ENCODE measurements at regions not wholly inside any gene's neighbourhood (a gene's known extent, or its start where the extent isn't known, plus 50 kb on each side); places are given as distances from the start of the nearest gene placed in this dataset.

DNA sequence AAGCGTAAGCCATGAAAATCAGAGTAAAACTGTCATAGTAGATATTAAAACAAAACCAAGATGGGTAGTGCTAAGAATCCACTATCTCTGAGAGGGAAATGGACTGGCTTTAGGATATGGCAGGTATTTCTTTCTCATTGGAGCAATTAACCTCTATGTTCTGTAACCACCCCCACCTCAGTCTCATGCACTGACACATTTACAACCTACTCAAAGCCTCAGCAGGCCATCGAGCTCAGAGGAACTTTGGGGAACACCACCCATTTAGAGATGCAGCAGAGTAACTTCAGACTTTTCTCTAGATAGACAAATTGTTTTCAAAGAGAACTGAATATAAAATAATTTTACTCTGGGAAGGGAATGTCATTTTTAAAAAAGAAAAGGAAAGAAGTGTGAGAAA lies 615.8 kb upstream of the ZFHX3 start:
- no peak for DNase-seq

DNA sequence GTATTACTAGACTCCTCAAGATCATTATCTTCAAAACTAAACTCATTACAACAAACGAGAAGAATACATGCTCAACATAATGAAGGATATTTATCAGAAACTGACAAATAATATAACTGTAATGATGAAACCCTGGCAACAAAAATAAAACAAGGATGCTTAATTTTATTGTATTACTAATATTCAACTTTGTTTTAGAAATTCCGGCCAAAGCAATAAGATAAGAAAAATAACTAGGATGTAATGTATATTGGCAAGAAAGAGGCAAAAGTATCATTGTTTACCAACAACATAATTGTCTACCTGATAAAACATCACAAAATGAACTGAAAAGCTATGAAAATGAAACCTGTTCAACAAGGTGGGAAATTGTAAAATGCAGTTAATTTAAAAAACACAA lies 588.3 kb upstream of the ZFHX3 start:
- no peak for DNase-seq

DNA sequence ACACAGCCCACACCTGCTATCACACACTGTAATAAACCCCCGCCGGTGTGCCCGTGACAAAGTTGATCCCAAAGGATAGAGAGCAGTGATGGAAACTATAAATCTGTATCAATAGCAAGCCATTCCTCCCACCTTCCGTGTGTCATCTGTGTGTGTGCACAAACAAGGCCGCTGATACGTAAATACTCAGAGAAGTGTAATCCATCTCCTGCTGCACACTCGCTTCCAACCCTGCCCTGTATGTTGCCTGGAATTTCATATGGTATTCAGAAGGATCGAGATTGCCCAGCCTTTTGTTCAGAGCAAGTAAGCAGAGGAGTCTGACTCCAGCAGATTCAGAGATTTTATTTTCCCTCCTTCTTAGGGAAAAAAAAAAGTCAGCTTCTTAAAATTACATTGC lies 581.1 kb upstream of the ZFHX3 start:
- no peak for DNase-seq

DNA sequence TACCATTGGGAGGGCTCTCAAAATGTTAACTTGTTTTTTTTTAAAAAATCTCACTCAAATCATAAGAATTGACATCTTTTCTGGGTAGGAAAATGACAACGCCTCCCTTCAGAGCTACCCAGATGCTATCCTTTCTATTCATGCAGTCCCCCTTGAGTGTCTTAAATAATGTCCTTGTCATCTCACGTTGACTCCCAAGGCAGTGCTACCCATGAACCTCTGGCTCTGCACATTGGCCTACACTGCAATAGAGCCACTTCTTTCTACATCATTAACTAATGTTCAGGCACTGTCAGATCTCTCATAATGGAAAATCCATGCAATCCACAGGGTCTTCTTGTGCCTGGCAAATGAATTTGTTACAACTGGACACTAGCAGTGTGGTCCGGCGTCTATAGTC lies 569.8 kb upstream of the ZFHX3 start:
- no peak for DNase-seq

DNA sequence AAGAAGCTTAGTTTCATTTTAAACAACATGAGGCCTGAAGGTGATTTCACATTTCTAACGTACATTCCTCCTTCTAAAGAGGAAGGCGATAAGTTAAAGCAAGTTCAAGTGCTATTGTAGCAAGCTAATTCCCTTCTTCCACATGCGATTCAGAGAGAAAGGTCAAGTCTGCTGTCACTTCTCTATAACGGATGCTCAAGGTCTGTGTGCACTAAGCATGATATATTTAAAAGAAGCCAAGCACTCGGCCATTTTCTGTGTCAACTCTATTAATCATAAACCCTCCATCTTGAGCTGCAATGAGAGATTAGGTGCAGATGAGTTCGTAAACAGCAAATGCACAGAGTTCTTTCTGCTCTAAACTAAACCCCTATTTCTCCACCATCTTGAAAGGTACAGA lies 568.8 kb upstream of the ZFHX3 start:
- no peak for DNase-seq

DNA sequence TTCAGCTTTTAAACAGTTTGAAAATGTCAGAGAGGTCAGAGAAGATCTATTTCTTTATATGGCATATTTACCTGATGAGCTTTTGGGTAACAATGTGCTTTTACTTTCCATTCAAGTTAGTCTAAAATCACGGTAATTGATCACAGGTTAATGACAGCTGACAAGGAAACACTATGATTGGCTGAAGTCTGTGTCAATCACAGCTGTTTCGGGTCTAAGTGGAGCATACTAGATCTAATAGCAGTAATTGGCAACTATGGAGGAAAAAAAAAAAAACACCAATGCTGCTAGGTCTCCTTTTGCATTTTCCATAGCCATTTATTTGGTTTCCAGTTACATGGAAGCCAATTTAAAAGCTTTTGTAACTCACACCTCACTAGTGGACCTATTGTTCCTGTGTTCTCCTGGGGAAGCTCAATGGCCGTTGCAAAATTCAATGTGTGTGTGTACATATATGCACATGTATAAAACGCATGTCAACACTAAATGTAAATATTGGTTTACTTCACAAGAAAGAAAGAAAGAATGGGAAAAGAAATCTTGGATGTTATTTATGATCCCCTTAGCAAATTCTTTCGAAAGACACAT lies 568.3 kb upstream of the ZFHX3 start:
- no peak for DNase-seq

DNA sequence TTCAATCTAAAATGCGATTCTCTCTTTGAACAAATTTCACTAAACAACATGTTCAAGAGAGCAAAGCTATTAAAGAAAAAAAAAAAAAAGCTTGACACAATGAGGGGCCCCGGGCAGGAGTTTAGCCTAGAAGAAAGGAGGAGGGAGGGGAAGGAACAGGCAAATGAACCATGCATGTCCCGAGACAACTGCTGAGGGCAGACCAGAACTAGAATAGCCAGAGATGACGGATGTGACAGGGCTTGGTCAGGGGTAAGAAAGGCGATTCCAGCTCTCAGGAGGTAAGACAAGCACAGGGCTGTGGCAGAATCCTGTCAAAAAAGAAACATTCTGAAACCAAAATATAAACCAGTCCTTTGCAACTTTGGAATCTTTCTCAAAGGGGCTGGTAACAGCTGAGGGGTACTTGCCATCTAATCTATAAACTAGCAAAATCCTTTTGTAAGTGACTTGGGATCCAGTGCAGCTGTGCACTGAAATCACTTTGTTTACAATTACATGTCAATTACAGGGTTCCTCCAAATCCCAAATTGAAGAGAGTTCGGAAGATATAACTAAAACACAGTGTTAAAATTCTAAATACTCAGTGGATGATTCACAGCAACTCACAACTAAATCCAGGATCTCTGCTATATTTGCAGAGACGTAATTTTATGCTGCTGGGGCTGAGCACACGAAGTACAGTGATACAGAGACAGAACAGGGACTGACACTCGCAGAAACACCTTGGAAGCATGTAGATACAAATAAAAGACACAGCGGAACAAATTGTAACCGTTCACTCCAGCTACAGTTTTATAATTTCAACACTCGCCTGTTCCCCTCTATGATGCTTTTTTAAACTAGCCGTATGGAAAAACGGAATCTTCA lies 567.4 kb upstream of the ZFHX3 start:
- no peak for DNase-seq

DNA sequence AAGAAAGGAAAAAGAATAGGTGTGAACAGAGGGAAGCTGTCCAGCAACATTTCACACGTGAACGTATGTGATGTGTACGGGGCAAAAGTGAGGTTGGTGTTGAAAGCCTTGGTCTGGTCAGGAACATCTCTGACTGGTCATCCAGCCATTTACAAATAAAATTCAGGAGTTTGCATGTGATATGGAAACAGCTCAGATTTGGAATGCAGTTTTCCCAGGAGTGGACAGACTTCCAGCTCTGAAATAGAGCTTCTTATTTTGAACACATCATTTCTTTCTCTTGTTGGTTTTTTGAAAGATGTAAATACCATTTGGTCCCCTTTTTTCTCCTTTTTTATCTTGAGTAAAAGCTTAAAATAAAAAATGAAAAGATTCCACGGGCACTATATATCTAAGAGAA lies 566.2 kb upstream of the ZFHX3 start:
- DNase-seq: no peak

DNA sequence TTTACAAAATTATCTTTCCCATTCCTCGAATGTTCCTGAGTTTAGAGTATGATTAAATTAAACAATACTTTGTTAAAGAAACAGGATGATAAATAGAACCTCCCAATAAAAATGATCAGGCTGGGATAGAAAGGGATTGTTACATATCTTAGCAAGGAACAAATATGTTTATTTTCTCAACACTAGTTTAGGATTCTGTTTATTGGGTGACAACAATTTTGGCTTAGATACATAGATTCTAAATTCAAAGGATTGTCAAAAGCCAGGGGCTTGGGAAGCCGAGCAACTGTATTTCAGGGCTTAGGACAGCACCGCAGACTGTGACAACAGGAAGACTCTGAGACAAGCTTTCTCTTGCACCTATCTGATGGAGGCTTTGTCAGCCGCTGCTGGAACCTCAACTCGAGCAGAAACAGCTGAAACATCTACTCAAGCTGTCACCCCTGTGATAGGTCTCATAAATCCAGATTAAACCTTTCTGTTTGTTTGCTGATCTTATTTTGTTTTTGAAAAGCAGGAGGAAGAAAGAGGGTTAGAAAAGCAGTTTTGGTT lies 562.8 kb upstream of the ZFHX3 start:
- no peak for DNase-seq

DNA sequence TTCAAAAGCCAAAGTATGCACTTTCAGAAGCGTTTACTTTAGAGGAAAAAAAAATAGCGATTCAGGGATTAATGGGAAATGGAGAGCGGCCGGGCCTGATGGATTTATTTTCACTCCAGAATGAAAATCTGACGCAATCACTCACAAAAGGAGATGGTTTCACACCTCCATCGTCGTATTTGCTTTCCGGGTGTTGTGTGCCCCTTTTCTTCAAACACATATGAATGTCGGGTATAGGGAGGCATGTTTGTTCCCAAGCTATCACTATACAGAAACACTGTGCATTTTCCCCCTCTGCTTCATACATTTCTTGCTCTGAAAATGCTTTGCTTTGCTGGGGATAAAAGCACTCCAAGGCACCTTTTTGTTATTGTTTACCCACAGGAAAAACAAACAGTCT lies 562.2 kb upstream of the ZFHX3 start:
- no peak for DNase-seq

DNA sequence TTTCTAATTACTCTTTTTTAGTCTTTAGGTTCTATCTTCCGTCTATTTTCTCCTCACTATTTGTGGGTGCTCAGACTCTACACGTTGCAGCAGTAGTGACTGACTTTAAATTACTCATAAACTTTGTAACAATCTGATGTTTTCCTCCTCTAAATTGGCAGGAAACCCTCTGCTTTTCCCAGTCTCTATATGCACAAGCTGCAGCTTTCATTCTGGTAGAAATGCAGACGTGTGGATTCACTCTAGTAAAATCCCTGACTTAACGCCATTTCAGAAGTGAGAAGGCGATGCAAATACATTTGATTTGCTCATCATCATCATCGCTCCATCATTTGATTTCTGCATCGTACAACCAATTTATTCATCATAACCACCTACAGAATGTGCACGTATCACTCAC lies 561.0 kb upstream of the ZFHX3 start:
- DNase-seq: no peak

DNA sequence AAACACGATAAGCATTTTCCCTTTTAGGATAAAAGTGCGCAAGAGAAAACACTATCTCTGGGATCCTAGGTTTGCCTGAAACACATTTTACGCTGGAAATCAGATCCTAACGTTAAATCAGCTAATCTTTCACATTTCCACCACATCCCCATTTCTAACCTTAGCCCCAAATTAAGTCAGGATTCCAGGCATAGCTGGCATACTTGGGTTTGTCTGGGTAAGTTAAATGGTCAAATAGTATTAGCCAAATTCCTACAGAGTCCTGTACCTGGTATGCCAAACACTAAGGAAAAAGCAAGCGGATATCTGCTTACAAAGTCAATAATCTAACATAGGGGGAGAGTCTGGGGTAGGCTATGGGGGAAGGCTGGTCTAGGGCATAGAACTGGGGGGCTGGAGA lies 557.4 kb upstream of the ZFHX3 start:
- DNase-seq: no peak

DNA sequence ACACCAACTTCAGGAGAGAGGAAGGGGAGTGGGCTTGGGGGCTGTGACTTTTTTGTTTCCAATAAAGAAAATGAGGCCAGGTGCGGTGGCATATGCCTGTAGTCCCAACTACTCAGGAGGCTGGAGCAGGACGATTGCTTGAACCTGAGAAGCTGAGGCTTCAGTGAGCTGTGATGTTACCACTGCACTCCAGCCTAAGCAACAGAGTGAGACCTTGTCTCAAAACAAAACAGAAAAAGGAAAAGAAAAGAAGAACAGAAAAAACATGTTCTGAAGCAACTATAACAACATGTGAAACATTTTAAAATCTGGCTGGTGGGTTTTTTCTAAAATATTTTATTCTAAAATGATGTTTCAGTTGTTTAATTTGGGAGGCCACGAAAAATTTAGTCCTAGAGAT lies 554.0 kb upstream of the ZFHX3 start:
- no peak for DNase-seq

DNA sequence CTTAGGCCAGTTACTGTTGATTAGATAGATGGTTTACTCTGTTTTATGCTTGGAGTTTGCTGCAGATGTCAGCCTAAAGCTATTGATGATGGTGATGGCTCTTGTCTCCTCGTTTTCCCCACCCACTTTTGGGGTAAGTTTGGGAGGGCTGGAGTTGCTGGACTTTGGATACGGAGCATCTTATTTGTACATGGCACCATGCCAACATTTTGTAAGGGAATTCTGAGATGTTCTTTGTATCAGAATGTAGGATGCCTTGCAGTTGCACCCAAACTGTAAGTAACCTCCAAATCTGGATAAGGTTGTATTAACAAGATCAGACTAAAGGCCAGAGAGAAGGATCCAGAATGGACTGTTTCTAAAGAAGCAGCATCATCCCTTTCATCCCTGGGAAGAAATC lies 551.9 kb upstream of the ZFHX3 start:
- no peak for DNase-seq

DNA sequence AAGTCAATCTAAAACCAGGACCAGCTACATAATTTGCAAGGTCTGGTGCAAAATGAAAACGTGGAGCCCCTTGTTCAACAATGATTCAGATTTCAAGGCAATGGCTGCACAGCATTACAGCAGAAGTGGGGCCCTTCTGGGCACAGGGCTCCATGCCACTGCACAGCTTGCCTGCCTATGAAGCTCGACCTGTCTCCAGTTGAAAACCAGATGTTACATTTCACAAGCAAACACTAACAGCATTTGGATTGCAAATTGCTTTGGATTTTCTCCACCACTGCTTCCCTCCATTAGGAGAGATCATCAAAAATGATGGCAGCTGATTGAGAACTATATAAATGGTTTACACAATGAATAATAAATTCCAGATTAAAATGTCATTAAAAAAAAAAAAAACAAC lies 551.4 kb upstream of the ZFHX3 start:
- no peak for DNase-seq

DNA sequence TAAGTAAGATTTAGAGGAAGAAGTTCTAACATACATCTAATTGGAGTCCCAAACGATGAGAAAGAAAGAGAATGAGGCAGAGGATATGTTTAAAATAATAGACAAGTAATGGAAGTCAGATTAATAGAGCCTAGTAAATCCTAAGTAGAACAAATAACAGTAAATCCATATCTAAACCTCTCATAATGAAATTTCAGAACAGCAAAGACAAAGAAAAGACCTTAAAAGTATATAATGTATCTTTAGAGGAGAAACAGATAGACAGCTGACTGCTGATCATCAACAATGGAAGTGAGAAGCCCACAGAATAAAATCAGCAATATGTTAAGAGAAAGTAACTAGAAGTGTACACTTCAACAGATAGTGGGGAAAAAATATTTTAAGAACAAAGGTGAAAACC lies 536.2 kb upstream of the ZFHX3 start:
- DNase-seq: no peak

DNA sequence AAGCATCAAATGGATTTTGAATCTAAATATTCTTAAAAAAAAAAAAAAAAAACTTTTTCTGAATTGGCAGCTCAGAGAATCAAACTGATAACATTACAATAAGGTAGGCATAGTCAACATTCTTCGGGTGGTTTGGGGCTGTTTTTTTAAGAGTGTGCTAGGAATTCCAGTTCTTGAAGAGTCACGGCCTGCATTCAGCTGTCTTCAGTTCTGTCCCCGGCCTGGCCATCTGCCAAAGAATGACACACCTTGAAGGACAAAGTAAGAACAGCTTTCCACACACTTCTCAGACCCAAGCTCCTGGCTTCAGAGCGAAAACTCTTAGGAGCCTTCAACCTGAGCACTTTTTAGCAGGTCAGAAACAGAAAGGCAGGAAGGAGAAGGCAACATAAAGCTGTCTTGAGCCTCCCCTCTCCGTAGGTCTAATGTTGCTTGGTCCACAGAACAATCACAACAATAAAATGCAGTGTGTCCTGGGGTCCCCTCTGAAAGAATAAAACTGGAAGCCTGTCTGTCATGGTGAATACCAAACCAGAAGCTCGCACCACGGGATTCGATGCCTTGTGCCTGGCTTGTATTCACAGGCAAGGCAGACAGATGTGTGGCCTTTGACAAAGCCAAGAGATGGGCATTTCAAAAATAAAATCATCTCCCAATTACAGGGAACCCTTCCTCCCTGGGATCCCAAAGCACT lies 524.4 kb upstream of the ZFHX3 start:
- no peak for DNase-seq

DNA sequence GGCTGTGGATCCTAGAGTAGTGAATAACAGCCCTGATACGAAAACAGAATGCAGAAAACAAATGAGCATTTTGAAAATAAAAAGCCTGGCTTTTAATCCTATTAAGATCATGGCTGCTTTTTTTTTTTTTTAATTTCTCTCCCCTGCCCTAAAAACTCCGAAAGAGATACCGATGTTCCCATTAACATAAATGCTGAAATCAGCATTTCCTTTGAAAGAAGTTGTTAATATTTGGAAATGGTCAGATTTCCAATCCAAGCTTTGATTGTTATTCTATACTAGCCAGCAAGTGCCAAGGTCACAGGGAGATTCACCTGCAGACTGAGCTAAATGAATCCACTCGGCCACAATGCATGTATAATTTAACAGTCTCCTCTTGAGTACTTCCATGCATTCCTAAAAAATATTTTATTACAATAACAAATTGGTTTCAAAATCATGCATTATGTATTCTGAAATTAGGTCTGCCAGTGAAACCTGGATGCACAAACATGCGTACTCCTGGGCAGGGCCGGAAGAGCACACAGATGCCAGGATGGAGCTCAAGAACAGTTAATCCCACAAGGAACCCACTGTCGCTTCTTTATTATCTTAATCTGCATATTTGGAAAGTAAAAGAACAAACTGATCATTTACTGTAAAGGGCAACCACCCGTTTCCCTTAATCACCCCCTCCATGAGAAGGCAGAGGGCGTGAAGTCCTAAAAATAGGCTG lies 521.5 kb upstream of the ZFHX3 start:
- no peak for DNase-seq

DNA sequence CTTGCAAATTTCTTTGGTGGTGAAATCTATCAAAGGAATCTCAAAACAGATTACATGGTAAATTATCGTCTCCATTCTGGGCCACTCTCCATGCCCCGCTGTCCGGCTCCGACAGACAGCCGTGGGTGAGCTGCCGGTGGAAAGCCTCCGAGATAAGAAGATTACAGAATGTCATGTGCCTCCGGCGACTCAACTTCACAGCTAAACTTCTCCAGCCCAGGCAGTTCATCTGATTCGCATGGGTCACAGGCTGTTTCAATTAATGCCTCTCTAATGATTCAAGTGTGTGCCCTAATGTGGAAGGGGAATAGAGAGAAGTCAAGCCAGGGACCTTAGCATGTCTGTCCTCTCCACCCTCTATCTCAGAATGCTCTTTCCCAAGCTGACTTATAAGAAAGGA lies 520.8 kb upstream of the ZFHX3 start:
- no peak for DNase-seq

DNA sequence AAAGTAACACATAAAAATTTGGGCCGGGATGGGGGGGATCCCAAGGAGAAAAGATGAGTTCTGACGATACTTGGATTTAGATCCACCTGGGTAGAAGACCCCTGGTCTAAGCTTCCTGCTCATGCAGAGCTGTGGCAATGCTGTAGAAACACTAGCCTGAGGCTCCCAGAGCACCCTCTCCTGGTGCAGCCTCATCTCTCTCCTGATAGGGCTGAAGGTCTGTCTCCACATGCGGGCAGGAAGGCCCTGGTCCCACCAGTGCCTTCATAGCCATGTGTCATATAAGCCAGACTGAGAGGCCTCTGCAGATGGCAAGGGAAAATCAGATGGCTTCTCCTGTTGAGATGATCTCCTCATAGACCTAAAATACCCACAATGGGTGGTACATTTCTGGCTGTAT lies 518.0 kb upstream of the ZFHX3 start:
- DNase-seq: no peak

DNA sequence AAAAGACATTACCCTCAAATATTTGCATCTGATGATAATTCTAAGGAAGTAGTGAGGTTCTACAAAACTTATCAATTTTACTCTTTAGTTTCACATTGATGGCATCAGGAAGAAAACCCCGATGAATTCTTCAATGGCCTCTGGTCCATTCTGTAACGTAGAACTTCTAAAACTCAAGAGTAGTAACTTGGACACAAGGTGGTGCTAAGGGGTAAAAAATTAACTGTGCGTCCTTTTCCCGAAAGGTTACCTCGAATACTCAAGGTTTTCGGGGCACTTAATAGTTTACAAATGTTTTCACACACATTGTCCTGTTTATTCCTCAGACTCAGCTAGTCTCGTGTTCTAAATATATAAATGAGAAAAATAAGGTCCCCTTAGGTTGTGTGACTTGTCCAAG lies 517.3 kb upstream of the ZFHX3 start:
- DNase-seq: no peak

DNA sequence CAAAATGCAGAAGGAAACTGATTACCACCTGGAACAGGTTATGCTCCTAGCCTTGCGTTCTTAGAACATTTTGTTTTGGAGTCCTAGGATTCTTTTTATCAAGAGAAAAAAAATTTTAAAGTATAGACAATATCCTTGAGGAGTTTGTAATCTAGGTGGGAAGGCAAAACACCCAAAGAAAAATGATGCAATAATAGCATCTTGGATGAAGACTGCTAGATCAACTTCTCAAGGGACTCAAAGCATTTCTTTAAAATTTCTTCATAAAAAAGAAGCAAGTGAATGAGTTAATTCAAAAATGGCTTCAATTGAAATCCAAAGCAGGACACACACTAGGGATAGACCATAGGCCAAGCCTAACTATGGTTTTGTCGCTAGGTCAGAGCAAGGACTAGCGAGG lies 515.8 kb upstream of the ZFHX3 start:
- DNase-seq: no peak

DNA sequence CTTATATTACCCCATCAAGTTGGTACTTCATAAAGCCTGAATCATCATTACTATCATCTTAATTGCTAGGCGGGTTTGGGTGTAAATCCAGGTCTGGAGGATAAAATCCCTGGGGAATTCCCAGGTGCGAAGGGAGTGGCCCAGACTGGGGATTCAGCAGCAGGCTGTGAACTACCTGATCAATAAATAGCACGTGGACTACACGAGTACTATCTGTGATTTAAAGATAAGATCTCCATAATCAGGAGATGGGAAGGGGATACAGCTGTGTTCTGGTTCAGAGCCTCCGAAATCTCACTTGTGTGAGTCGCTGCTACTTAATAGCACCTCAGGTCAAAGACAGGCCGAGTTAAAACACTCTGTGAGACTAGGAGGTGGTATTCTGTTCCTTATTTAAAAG lies 512.6 kb upstream of the ZFHX3 start:
- DNase-seq: no peak
